ENCODE measurements at regions not wholly inside any gene's neighbourhood (a gene's known extent, or its start where the extent isn't known, plus 50 kb on each side); places are given as distances from the start of the nearest gene placed in this dataset.

DNA sequence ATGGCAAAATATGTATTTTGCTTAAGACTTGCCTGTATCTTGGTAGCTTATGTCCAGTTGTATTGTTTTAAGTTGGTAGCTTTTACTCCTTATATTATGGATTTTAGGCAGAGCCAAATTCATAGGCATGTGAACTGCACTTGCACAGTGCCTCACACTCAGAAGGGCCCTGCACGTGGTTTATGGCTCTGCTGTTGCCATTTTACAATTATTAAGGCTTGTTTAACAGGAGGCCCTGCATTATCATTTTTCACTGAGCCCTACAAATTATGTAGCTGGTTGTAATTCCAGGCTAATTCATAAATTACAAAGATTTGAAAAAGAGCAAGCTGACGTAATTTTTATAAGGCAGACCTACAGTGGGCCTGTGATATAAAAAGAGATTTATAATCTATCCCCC lies 537.6 kb upstream of the UBE2E2 start:
- no peak for FAIRE-seq
- no TSS peak for BruUV-seq (replicated peaks)
- ChIA-PET POLR2A (no interaction called here), CTCF (ENCODE audit: low intra/inter-chr PET ratio, low total read pairs) (no interaction called here)
- DNase-seq (ENCODE audit: low spot score), result no peak
- no peaks in the 10 kb centered on the region for H4K20me1 ChIP-seq (ENCODE audit: insufficient read depth, low read length)
- H3K4me2 ChIP-seq (ENCODE audit: low read depth, low read length), result no peak overlapping the region
- peaks cover 32% of the 10 kb centered on the region; the same call in 1 of the 2 replicates for H3K9me3 ChIP-seq (ENCODE audit: low read length)
- no peak overlapping the region for H3K27ac ChIP-seq (ENCODE audit: extremely low read length, insufficient read depth, low read length)
- in situ Hi-C loops (cut with HindIII; ENCODE audit: extremely low pct_ligation_motif_present, low pct_unique_long_range_greater_than_20kb) (no loop called here), intact Hi-C loops (cut with micrococcal nuclease; ENCODE audit: unreplicated experiment) (no loop called here)
- ATAC-seq, result no peak
- no peaks in the 10 kb centered on the region for H3K79me2 ChIP-seq (ENCODE audit: insufficient read depth, low read length)
- TF ChIP-seq PLRG1 (conservative IDR thresholded peaks at IDR 0.05) (no peak), ZSCAN30 (CRISPR knock-in tag; IDR thresholded peaks at IDR 0.05) (no peak), KDM3A (CRISPR knock-in tag; IDR thresholded peaks at IDR 0.05; ENCODE audit: low read depth) (no peak), U2AF2 (IDR thresholded peaks at IDR 0.05; ENCODE audit: low read depth, low read length) (no peak), HNRNPK (IDR thresholded peaks at IDR 0.05; ENCODE audit: low read depth, low read length, poor library complexity, severe bottlenecking) (no peak), NBN (conservative IDR thresholded peaks at IDR 0.05) (no peak)
- TF ChIP-seq, protein P1, sequence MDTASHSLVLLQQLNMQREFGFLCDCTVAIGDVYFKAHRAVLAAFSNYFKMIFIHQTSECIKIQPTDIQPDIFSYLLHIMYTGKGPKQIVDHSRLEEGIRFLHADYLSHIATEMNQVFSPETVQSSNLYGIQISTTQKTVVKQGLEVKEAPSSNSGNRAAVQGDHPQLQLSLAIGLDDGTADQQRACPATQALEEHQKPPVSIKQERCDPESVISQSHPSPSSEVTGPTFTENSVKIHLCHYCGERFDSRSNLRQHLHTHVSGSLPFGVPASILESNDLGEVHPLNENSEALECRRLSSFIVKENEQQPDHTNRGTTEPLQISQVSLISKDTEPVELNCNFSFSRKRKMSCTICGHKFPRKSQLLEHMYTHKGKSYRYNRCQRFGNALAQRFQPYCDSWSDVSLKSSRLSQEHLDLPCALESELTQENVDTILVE (CRISPR knock-in tag; IDR thresholded peaks at IDR 0.05), result no peak
- no peak overlapping the region for H3K9ac ChIP-seq (ENCODE audit: insufficient read depth, low read depth, low read length)
- WGBS (ENCODE audit: low lambda C conversion rate), result 19% methylated on average over 2 of the region's 2 CpGs
- H3K27me3 ChIP-seq (ENCODE audit: control insufficient read depth in 1 of 2, insufficient read depth in 2 of 2, low read length in 2 of 2), result no peaks in the 10 kb centered on the region
- no peak overlapping the region for H2AFZ ChIP-seq (ENCODE audit: low read length)
- H3K36me3 ChIP-seq (replicated peaks in 1 of 2; ENCODE audit: control insufficient read depth in 1 of 2, insufficient read depth in 2 of 2, low read length in 2 of 2), result no peaks in the 10 kb centered on the region
- H3K4me1 ChIP-seq (ENCODE audit: insufficient read depth, low read length), result no peaks in the 10 kb centered on the region
- H3K4me3 ChIP-seq (replicated peaks in 1 of 3; ENCODE audit: insufficient read depth in 1 of 3, low read depth in 2 of 3, low read length in 3 of 3), result no peak overlapping the region

DNA sequence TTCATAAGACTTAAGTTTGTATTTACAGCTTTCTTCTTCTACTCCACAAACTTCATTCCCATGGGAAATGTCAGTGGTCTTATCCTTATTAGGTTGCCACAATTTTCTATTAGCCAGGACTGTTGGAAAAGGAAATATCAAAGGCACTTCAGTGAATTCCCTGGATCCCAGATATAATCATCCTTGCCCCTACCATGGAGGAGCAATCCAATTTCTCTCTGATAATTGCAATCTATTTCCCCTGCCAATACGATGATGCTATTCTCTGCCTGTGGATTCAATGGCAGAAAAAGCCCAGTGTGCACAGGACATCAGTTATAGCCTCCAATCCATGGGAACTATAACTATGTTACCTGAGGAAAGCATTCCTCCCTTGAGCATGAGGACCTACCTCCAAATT lies 536.4 kb upstream of the UBE2E2 start:
- POLR2A ChIA-PET, result no interaction called here
- Histone ChIP-seq H3K9ac (ENCODE audit: insufficient read depth, low read depth, low read length) (no peak overlapping the region), H3K4me1 (ENCODE audit: insufficient read depth, low read length) (no peaks in the 10 kb centered on the region), H3K36me3 (replicated peaks in 1 of 2; ENCODE audit: control insufficient read depth in 1 of 2, insufficient read depth in 2 of 2, low read length in 2 of 2) (no peaks in the 10 kb centered on the region), H3K9me3 (ENCODE audit: low read length) (peaks cover 28% of the 10 kb centered on the region; the same call in 1 of the 2 replicates), H3K4me2 (ENCODE audit: low read depth, low read length) (no peak overlapping the region), H3K4me3 (replicated peaks in 1 of 3; ENCODE audit: insufficient read depth in 1 of 3, low read depth in 2 of 3, low read length in 3 of 3) (no peak overlapping the region), H3K27me3 (ENCODE audit: control insufficient read depth in 1 of 2, insufficient read depth in 2 of 2, low read length in 2 of 2) (no peaks in the 10 kb centered on the region), H2AFZ (ENCODE audit: low read length) (no peak overlapping the region), H3K79me2 (ENCODE audit: insufficient read depth, low read length) (no peaks in the 10 kb centered on the region), H4K20me1 (ENCODE audit: insufficient read depth, low read length) (no peaks in the 10 kb centered on the region), H3K27ac (ENCODE audit: extremely low read length, insufficient read depth, low read length) (no peak overlapping the region)
- FAIRE-seq (no peak), DNase-seq (ENCODE audit: low spot score) (no peak), ATAC-seq (no peak)
- intact Hi-C loops (cut with micrococcal nuclease; ENCODE audit: unreplicated experiment) (no loop called here), in situ Hi-C loops (cut with HindIII; ENCODE audit: extremely low pct_ligation_motif_present, low pct_unique_long_range_greater_than_20kb) (no loop called here)
- CTCF ChIA-PET (ENCODE audit: low intra/inter-chr PET ratio, low total read pairs), result no interaction called here
- BruUV-seq (replicated peaks), result no TSS peak
- no peak for TF ChIP-seq MEF2D (CRISPR knock-in tag; IDR thresholded peaks at IDR 0.05)
- no peak for TF ChIP-seq KDM2A (CRISPR knock-in tag; IDR thresholded peaks at IDR 0.05; ENCODE audit: borderline replicate concordance, low read depth)
- no peak for TF ChIP-seq KLF13 (CRISPR knock-in tag; IDR thresholded peaks at IDR 0.05)
- TF ChIP-seq ZNF83 (CRISPR knock-in tag; IDR thresholded peaks at IDR 0.05; ENCODE audit: borderline replicate concordance), result no peak
- no peak for TF ChIP-seq ZNF510 (CRISPR knock-in tag; IDR thresholded peaks at IDR 0.05; ENCODE audit: low read depth)
- no peak for TF ChIP-seq ZNF207 (IDR thresholded peaks at IDR 0.05; ENCODE audit: borderline replicate concordance)
- TF ChIP-seq ZNF34 (CRISPR knock-in tag; IDR thresholded peaks at IDR 0.05; ENCODE audit: borderline replicate concordance), result no peak
- no peak for TF ChIP-seq SATB2 (CRISPR knock-in tag; IDR thresholded peaks at IDR 0.05)
- no peak for TF ChIP-seq ZNF784 (CRISPR knock-in tag; IDR thresholded peaks at IDR 0.05; ENCODE audit: borderline replicate concordance)
- no peak for TF ChIP-seq ZKSCAN1 (IDR thresholded peaks at IDR 0.05; ENCODE audit: low read length)
- TF ChIP-seq ZNF850 (CRISPR knock-in tag; conservative IDR thresholded peaks at IDR 0.05), result no peak
- 0% methylated on average over 1 of the region's 1 CpG for WGBS (ENCODE audit: low lambda C conversion rate)

Data from HepG2 (cell line).